ENCODE measurements at regions not wholly inside any gene's neighbourhood (a gene's known extent, or its start where the extent isn't known, plus 50 kb on each side); places are given as distances from the start of the nearest gene placed in this dataset.

DNA sequence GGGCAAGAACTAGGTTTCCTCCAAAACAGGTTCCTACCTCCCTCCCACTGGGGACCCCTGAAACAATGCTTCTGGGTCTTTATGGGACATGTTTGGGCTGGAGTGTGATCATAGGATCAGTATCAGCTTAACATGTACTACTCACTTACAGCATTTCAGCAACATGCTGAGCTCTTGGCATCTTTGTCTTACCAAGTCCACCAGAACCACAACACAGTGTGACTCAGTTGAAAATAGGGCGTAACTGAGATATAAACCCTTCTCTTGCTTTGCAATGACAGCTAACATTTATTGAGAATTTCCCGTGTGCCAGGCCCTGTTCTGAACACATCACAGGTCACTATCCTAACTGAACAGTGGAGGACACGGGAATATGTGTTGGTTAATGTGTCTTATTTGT lies 218.5 kb upstream of the LNX1 start:
- DNase-seq, result no peak

DNA sequence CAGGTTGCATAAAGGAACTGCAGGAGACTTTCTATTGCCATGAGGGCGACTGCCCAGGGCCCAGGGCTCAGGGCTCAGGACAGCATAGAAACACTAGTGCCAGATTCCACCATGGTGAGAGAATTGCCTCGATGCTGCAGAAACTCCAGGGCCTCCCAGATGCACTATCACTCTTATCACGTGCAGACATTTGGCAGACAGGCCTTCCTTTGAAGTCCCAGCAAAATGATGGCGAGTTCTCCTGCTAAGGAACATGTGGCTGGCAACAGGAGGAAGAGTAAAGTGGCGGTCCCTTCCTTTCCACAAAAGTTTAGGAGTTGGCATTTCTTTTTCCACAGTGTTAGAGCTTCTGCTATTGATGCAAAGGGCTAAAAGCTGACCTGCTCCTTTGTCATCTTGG lies 214.0 kb upstream of the LNX1 start:
- no peak for DNase-seq

DNA sequence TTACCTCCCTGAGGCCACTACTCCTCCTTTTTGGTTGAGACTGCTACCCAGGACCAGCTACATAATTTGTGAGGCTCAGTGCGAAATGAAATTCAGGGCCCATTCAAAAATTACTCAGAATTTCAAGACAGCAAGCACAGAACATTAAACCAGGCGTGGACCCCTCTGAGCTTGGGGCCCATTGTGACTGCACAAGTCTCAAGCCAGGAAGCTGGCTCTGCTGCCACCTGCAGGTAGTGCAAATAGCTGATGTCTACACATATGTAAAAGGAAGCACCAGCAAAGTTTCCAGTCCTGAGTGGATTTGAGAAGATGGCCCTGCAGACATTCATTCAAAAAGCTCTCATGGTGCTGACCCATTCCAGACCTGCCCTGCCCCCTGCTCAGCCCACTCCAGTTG lies 213.4 kb upstream of the LNX1 start:
- no peak for DNase-seq

DNA sequence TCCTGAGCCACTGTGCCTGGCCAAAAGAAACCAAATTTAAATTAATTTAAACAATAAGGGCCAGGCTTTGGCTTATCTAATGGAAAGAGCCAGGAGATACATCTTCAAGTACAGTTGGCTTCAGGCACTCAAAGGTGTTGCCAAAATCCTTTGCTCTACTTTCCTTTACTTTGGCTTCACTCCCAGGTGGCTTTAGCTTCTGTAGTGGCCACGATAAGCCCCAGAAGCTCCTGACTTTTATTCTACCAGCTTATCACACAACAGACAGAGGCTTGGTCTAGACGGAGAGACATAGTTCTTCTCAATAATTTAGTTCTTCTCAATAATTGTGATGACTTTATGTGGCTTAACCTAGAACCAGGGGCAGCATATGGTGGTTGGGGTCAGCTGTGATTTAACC lies 211.2 kb upstream of the LNX1 start:
- no peak for DNase-seq

DNA sequence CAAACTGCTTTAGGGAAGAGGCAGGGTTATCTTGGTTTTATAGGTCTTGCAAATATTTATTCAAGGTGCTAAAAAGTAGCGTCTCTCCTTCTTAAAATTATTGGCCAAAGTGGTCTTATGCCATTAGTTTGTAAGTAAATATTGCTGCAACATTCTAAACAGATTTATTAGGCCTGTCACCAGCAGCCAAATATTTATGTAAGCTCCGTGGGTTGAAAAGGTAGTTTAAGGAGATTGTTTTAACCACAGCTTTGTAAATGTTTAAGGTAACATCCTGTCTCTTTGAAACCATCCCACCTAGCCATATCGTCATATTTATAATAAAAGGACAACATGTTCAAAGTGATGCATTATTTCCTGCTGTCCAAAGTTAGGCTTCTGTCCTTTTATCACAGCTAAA lies 210.1 kb upstream of the LNX1 start:
- no peak for DNase-seq

DNA sequence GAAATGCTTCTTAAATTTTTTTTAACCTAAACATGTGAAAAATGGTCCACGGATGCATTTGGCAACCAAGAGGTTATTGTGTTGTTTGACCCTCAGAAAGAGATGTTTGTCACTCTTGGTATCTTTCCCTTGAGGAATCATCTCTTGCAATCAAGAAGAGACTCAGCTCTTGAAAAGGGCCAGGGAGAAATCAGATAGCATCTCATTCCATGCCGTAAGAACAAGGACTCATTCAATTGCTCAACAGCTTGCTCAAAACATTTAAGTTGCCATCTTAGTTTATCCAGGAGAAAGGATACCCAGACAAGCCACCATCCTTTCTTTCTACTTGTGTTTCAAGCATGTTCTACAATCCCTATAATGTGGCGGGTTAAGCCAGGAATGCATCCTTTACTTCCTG lies 209.5 kb upstream of the LNX1 start:
- DNase-seq, result no peak

DNA sequence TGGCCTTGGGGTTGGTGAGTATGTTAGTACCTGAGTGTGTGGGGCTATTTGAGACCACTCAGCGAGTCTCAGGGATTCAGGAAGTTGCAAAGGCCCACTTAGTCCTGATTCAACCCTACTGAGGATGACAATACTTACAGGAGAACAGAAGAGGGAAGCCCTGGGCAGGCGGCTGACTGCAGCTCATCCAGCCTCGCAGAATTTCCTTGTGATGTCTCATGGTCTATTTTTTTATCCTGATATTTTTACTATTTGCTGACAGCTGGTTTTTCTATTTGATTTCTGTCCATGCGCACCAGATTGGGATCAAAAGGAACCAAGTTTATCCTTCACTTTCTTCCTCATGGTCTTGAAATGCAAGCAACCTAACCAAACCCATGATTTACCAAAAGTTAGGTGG lies 201.8 kb upstream of the LNX1 start:
- DNase-seq, result no peak

DNA sequence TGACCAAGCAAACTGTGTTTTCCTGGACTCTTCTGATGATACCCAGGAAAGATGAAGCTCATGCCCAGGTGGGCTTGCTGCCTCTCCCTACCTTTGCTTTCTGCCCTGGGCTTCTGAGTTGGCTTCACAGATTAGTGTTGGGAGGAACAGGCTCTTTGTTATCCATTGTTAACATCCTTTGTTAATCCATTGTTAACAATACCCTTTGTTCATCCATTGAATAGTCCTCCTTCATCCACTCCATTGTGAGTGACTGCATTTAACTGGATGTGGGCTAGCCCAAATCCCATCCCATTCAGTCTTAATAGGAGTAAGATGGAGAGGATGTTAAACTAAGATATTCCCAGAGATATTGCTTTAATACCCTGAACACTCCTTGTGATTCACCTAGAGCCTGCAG lies 199.0 kb upstream of the LNX1 start:
- DNase-seq, result no peak

DNA sequence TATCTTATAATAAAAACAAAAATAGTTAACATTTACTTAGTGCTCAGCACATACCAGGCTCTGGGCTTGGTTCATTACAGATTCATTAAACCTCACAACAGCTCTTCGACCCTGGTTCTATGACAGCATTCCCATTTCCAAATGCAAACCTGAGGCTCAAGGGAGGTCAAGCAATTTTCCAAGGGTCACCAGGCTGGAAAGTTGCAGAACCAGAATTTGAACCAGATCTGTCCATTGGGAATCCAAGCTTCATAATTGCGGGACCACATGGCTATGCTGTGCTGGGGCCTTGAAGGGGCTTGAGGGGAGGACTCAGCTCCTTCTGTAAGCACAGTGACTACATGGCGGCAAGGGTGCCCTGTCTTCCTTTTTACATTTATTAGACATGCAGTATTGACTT lies 197.3 kb upstream of the LNX1 start:
- DNase-seq, result no peak

DNA sequence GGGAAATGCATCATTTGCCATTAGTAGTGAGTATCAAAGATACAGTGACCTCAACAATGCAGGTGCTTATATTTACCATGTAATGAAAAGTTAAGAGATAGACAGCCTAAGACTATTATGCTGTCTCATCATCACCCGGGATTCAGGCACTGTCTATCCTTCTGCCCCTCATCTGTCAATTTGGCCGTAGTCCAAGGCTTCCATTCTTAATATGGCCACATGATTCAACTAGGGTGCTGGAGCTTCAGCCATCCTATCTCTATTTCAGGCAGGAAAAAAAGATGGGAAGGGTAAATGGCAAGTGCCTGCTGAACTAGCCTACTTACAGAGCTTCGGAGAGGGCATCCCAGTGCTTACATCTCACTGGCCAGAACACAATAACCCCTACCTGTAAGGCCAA lies 196.7 kb upstream of the LNX1 start:
- no peak for DNase-seq

DNA sequence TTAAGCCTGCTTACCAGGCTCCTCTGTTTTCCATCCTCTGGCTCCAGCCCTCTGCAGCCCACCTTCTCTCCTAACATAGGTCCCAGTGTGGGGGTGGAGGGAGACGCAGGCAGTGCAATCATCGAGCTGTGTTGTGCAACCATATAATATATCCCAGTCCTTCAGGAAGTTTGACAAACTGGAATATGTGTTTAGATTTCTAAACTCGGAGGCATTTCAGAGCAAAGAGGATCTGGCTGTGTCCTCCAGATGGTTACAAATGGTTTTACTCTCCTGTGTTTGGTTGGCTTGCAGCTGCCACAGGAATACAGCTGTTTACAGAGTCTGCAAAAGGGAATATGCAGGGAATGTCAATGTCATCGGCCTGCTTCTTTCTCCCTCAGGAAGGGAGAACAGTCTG lies 195.3 kb upstream of the LNX1 start:
- DNase-seq, result no peak

DNA sequence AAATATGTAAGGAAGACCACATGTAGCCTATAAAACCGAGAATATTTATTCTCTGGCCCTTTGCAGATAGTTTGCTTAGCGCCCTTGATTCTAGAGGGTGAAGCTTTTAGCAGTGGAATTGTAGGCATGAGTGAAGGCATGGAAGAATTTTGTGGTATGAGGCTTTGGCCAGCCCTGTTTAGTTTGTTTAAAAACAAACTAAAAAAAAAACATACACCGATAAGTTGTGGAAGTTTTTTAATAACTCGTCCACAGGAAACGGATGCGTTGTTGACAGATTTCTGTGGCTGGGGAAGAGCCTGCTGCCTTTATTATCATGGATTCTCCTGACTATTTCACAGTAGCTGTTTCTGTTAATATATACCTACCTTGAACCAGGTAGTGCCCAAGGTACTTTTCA lies 194.7 kb upstream of the LNX1 start:
- no peak for DNase-seq

DNA sequence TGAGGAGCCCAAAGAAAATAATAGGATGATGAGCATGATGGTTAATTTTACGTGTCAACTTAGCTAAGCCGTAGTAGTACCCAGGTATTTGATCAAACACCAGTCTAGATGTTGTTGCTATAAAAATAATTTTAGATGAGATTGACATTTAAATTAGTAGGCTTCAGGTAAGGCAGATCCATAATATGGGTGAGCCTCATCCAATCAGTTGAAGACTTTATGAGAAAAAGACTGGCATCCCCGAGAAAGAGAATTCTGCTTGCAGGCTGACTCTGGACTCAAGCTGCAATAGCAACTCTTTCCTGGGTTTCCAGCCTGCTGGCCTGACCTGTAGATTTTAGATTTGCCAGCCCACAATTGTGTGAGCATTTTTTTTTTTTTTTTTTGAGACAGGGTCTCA lies 192.8 kb upstream of the LNX1 start:
- DNase-seq, result no peak

DNA sequence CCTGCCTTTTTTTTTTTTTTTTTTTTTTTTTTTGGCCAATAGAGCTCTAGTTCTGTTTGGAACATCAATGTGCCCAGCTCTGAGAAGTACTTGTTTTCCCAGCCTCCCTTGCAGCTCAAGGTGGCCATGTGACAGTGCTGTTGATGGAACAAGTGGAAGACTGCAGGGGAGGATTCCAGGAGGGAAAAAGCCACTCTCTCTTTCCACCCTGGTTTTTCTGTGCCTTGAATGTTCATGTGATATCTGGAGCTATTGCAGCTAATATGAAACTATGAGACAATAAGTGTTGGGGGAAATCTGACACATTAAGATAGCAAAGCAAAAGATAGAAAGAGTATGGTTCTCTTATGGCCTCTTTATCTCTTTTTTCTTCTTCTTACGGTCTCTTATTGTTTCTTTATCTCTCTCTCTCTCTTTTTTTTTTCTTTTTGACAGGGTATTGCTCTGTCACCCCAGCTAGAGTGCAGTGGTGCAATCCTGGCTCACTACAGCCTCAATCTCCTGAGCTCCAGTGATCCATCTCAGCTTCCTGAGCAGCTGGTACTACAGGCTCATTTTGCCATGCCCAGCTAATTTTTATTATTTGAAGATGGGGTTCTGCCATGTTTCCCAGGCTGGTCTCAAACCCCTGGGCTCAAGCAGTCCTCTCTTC lies 192.0 kb upstream of the LNX1 start:
- DNase-seq, result no peak

DNA sequence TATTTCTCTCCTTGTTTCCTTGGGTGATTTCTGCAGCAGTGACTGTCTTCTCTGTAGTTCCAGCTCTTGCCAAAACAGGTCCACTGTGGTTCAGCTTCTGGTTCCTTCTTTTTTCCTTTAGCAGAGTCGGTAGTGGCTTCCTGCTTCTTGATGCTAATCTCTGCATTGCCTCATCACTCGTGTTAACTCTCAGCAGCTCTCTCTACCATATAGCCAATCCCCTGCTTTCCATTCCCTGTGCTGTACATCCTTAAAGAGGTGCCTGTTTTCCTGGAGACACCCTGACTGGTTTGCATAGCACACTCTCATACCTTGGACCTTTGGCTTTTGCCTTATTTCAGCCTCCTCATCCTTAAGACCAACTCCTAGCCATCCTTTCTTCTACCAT lies 191.2 kb upstream of the LNX1 start:
- DNase-seq, result no peak

DNA sequence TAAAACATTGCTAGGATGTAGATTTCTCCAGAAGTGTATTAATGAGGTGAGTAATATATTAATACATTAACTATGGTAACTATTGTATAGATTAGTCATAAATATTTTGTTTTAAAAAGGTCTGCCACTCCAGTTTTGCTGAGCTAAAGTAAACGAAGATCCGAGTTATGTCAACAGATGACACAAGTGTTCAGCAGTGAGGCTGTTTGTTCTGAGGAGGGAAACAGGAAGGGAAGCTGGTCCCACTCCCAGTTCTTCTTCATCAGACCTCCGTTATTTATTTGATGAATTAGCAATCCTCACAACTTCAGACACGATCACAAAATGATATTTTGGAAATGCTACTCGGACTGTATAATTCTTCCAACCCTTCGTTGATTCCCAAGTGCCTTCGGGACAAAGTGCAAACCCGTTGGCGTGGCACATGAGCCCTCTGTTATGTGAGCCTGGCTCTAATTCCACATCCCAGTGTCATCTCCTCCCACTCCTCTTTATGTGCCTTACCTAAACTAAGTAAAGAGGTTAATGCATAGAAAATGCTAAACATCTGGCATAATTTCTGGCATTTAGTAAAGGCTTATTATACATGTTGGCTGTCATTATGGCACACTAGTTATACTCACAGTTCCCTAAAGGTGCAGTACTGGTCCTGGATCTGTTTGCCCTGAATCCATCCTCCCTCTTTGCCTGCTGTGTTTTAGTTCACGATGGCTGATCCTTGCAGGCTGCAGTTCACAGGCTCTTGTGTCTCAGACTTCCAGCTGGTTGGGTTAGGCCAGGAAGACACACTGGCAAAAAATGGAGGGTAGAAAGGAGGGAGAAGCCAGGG lies 190.6 kb upstream of the LNX1 start:
- no peak for DNase-seq

DNA sequence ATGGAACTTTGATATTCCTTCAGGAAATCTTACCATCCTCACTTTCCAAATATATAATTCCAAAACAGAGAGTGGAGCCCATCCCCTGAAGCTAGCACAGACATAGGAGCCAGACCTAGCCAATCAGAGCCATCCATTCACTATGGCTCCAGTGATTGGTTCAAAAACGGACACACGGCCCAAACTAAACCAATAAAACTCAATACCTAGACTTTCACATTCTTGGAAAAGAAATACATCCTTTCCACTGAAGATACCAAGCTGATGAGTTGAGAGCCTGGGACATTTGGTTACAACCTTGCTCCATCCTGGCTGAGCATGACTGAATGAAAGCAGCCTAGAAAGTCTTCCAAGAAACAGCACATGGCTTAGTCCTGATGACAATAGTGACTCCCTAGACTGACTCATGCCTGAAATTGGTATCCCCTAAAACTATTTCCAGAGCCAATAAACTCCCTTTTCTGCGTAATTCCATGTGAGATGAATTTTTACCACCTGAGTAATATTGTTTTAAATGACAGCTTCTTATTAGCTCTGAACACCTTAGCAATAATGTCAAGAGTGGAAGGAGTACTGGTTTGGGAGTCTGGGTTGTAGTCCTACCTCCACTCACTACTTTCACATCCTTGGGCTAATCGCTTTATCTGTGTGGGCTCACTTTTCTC lies 189.6 kb upstream of the LNX1 start:
- no peak for DNase-seq

DNA sequence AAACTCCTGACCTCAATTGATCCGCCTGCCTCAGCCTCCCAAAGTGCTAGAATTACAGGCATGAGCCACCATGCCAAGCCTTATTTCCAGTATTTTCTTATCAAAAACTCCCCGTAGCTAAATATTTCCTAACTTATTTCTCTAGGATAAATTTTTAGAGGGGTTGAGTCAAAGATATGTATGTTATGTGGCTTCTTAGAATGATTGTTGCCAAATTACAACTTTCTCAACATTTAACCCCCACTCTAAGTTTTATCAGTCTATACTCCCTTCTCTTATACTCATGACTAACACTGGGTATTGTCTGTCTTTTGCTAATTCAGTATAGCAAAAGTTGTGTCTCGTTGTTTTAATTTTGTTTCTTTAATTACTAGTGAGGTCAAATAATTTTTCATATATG lies 187.7 kb upstream of the LNX1 start:
- DNase-seq, result no peak

DNA sequence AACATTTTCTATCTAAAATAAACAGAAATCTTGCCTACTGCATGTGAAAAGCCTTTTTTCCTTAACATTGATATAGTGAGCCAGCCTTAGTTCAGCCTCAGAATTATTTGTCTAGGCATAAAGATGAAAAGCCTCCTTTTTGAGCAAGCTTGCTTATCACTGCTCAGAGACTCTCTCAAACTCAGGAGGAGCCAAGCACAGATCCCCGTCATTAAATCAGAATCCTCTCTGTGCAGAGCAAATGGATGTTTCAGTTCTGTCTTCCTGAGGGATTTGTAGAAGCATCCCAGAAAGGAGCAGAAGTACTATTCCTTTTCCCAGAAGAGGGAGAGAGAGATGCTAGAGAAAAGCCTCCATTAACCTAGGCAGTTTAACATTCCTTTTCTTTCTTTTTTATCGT lies 186.9 kb upstream of the LNX1 start:
- DNase-seq, result no peak

DNA sequence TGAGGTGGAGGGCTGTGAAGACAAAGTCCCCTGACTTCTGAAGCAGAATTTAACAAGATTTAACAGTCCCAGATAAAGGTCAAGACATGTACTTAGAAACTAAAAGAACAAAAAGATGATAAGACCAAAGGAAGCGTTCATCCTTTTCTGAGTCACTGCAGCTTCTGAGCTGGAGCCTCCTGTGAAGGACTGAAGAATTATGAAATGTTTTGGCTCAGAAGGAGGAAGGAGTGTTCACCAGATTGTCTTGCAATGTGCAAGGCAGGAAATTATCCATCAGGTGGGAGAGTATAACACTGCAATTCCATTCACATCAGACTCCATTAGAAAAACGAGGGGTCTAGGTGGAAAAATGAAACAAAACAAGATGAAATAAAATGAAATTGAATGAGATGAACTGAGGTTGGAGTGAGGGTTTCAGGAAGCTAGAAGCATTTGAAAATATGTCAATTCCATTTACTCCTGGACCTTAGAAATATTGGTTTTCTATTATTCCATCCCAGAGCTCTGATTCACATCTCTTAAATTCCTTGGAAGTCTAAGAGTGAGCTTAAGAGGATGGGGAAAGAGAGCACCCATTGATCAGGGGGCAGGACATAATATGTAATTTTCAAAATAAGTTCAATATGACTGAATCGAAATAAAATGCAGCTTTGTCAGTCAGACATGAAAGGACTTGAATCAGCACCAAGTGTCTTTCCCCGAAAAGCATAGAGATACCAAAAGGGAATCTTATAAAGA lies 186.1 kb upstream of the LNX1 start:
- DNase-seq, result no peak

DNA sequence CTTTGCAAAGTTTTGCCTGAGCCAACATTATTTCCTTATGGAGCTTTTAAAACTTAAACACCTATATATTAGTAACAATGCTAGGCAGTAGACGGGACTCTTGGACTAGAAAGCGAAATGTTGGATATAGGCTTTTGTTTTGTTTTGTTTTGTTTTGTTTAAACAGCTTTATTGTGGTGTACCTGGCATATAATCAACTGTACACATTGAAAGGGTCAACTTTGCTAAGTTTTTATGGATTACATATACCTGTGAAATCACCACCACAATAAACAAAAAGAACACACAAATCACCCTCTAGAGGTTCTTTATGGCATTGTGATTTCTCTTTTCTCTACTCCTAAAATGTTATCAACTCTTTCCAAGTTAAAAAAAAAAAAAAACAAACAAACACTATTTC lies 184.9 kb upstream of the LNX1 start:
- no peak for DNase-seq

DNA sequence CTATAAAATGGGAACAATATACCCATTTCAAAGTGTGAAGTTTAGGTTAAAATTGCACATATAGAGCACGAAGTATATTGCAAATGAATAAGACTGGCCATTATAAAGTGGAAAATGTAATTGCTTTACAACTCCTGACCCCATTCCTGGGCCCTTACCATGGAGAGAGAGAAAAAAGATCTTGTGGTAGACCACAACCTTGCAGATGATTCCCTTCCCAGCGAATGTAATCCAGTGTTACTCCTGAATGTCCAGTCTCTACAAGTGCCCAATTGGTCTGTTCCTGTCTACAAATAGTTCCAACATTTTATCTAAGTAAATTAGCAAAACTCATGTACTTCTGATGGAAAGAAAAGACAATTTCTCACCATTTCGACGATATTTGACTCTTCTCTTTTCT lies 184.1 kb upstream of the LNX1 start:
- no peak for DNase-seq

DNA sequence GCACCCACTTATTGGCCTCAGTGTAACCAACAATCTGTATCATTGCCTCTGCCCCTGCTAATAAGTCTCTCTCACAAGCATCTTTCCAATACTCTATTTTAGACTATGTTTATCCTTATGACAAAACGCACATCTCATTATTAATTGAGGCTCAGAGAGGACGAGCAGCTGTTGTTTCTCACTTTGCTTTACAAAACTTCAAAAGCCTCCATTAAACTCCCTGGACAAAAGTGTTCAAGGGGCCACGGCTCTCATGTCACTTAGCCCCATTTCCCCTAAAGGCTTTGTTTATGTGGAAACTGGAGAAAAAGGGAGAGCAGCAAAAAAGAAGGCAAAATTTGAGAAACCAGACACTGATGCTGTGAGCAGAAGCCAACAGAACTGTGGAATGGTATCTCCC lies 180.0 kb upstream of the LNX1 start:
- DNase-seq, result no peak

DNA sequence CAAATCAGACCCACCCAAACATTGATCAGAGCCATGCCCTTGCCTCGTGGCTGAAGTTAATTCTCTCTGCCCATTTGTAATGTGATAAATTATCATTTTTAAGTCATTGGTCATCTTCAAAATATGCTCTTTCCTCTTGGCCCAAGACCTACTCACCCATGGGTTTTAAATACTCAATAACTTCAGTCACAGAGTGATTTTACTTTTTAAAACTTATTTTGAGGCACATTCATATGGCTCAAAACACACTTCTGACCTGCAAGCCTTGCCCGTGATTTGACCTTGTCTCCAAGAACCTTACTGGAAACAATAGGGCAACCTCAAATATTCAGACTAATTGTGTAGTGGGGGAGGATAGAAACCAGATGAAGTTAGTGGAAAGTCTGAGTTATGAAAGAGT lies 176.2 kb upstream of the LNX1 start:
- no peak for DNase-seq

Measured in GOT3 (cell line).